Hindlimb muscle (tissue), 1 donor: ENCODE measurements at regions not wholly inside any gene's neighbourhood (a gene's known extent, or its start where the extent isn't known, plus 50 kb on each side); places are given as distances from the start of the nearest gene placed in this dataset.
"Not testable (repeated sequence)": the region's sequence is repeated elsewhere in the genome, so short reads cannot be mapped to it uniquely, and the experiment has no call there.

ENCODE experiments used
- DNase-seq: peaks from one replicate; pipeline ENCODE4 v3.0.0-alpha.2; 2013

- DNase-seq, result not testable (repeated sequence)
Observed at GRCh38 chr4:43637893-43638292, 745.4 kb downstream of the GRXCR1 start.

- DNase-seq, result no peak
Observed at GRCh38 chr4:43651991-43652390, 759.5 kb downstream of the GRXCR1 start.

- not testable (repeated sequence) for DNase-seq
Observed at GRCh38 chr4:43659547-43659946, 767.0 kb downstream of the GRXCR1 start.

- DNase-seq, result not testable (repeated sequence)
Observed at GRCh38 chr4:43672265-43672885, 776.2 kb downstream of the KCTD8 start.

GRCh38 chr4:43680421-43680820 is 768.2 kb downstream of the KCTD8 start:
- no peak for DNase-seq

- no peak for DNase-seq
Observed at GRCh38 chr4:43682551-43682950, 766.1 kb downstream of the KCTD8 start.

- no peak for DNase-seq
Observed at GRCh38 chr4:43690116-43690515, 758.5 kb downstream of the KCTD8 start.

GRCh38 chr4:43693876-43694275 is 754.7 kb downstream of the KCTD8 start:
- no peak for DNase-seq

GRCh38 chr4:43709443-43709842 is 739.2 kb downstream of the KCTD8 start:
- DNase-seq, result no peak

- no peak for DNase-seq
Observed at GRCh38 chr4:43716721-43717395, 731.8 kb downstream of the KCTD8 start.

GRCh38 chr4:43718369-43718768 is 730.2 kb downstream of the KCTD8 start:
- no peak for DNase-seq

GRCh38 chr4:43732829-43733426 is 715.7 kb downstream of the KCTD8 start:
- no peak for DNase-seq

- DNase-seq, result no peak
Observed at GRCh38 chr4:43742083-43742482, 706.5 kb downstream of the KCTD8 start.

GRCh38 chr4:43754566-43754965 is 694.0 kb downstream of the KCTD8 start:
- no peak for DNase-seq

- no peak for DNase-seq
Observed at GRCh38 chr4:43757147-43757546, 691.5 kb downstream of the KCTD8 start.

- no peak for DNase-seq
Observed at GRCh38 chr4:43758836-43759235, 689.8 kb downstream of the KCTD8 start.

- DNase-seq, result no peak
Observed at GRCh38 chr4:43763029-43763610, 685.5 kb downstream of the KCTD8 start.

GRCh38 chr4:43765514-43765913 is 683.1 kb downstream of the KCTD8 start:
- no peak for DNase-seq

GRCh38 chr4:43766648-43767047 is 682.0 kb downstream of the KCTD8 start:
- no peak for DNase-seq

GRCh38 chr4:43776371-43776770 is 672.2 kb downstream of the KCTD8 start:
- no peak for DNase-seq

- no peak for DNase-seq
Observed at GRCh38 chr4:43778187-43778915, 670.3 kb downstream of the KCTD8 start.

GRCh38 chr4:43781125-43781524 is 667.5 kb downstream of the KCTD8 start:
- DNase-seq, result no peak

- no peak for DNase-seq
Observed at GRCh38 chr4:43782391-43782790, 666.2 kb downstream of the KCTD8 start.
